Uterus (tissue), 2 donors: ENCODE measurements at regions not wholly inside any gene's neighbourhood (a gene's known extent, or its start where the extent isn't known, plus 50 kb on each side); places are given as distances from the start of the nearest gene placed in this dataset.

ENCODE experiments used
- CTCF ChIP-seq, 4 experiments: fragments of 200-600 bp in 2 of 4; fragments of 450-650 bp in 2 of 4; sonication (generic) in 2 of 4; IDR thresholded peaks; one replicate each; pipeline ENCODE4 v1.5.1; 2016 to 2019; ENCODE audit warnings: antibody characterized with exemption in 4 of 4, mild to moderate bottlenecking in 2 of 4, moderate library complexity in 1 of 4
- POLR2A ChIP-seq, 2 donors: fragments of 450-650 bp; IDR thresholded peaks; one replicate each; pipeline ENCODE4 v1.6.1; 2016; ENCODE audit warnings: antibody characterized with exemption in 2 of 2, mild to moderate bottlenecking in 1 of 2, moderate library complexity in 1 of 2

GRCh38 chr12:124167141-124167540 lies 127.8 kb upstream of the RFLNA start:
- no peak for TF ChIP-seq CTCF (IDR thresholded peaks at IDR 0.05)
- no peak for TF ChIP-seq POLR2A (IDR thresholded peaks at IDR 0.05)
